ENCODE measurements at regions not wholly inside any gene's neighbourhood (a gene's known extent, or its start where the extent isn't known, plus 50 kb on each side); places are given as distances from the start of the nearest gene placed in this dataset.

DNA sequence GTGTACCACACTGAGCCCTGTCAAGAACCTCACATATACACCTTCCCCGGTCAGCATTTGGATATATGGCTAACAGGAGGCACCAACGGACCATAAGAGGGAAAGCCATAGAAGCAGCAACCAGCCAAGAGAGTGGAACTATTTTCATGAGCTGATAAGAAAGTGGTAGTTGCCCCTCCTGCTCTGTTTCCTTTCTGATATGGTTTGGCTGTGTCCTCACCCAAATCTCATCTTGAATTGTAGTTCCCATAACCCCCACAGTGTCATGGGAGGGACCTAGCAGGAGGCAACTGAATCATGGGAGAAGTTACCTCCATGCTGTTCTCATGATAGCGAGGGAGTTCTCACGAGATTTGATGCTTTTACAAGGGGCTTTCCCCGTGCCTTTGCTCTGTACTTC lies 366.1 kb upstream of the DAB1 start:
- no peaks in the 10 kb centered on the region for H4K20me1 ChIP-seq (ENCODE audit: insufficient read depth, low read depth, low read length)
- no peak overlapping the region for H2AFZ ChIP-seq (ENCODE audit: low read length)
- peaks cover 3% of the 10 kb centered on the region; the same call in 1 of the 2 replicates for H3K27me3 ChIP-seq (ENCODE audit: low read length)
- H3K27ac ChIP-seq (ENCODE audit: low read length), result no peak overlapping the region
- H3K9me2 ChIP-seq (replicated peaks; ENCODE audit: insufficient read depth, low read length), result 0 out of 2 replicates have a peak, but pooled peaks cover 3% of the 10 kb centered on the region
- no peaks in the 10 kb centered on the region for H3K36me3 ChIP-seq (ENCODE audit: insufficient read depth, low read length)
- no peak for DNase-seq
- H3K4me3 ChIP-seq (ENCODE audit: low read length), result no peak overlapping the region
- no peaks in the 10 kb centered on the region for H3K4me1 ChIP-seq (ENCODE audit: low read length)
- no peak overlapping the region for H3K4me2 ChIP-seq (ENCODE audit: low read depth, low read length, poor library complexity, severe bottlenecking)
- no peak overlapping the region for H3K9ac ChIP-seq (ENCODE audit: low read length)
- H3K9me3 ChIP-seq (ENCODE audit: low read length), result no peaks in the 10 kb centered on the region
- H3K79me2 ChIP-seq (ENCODE audit: low read length), result no peaks in the 10 kb centered on the region

DNA sequence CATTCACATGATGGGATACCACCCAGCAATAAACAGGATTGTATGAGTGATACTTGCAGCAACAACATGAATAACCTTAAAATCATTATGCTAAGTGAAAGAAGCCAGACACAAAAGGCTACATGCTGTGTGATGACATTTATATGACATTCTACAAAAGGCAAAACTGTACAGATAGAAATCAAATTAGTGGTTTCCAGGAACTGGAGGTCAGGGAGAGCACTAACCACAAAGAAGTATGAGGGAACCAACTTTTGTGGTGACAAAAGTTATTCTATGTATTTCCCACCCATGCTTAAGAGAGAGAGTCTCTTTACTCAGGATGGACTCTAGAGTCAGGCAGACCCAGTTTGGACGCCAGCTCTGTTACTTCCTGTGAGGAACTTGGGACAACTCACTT lies 364.5 kb upstream of the DAB1 start:
- peak; percentile 17 for DNase-seq
- Histone ChIP-seq H3K36me3 (ENCODE audit: insufficient read depth, low read length) (no peaks in the 10 kb centered on the region), H3K9me2 (replicated peaks; ENCODE audit: insufficient read depth, low read length) (0 out of 2 replicates have a peak, but pooled peaks cover 2% of the 10 kb centered on the region), H3K27me3 (ENCODE audit: low read length) (peaks cover 3% of the 10 kb centered on the region; the same call in 1 of the 2 replicates), H3K4me2 (ENCODE audit: low read depth, low read length, poor library complexity, severe bottlenecking) (no peak overlapping the region), H4K20me1 (ENCODE audit: insufficient read depth, low read depth, low read length) (no peaks in the 10 kb centered on the region), H3K4me3 (ENCODE audit: low read length) (no peak overlapping the region), H2AFZ (ENCODE audit: low read length) (no peak overlapping the region), H3K79me2 (ENCODE audit: low read length) (no peaks in the 10 kb centered on the region), H3K9ac (ENCODE audit: low read length) (no peak overlapping the region), H3K4me1 (ENCODE audit: low read length) (peaks cover 12% of the 10 kb centered on the region), H3K9me3 (ENCODE audit: low read length) (no peaks in the 10 kb centered on the region), H3K27ac (ENCODE audit: low read length) (no peak overlapping the region)

DNA sequence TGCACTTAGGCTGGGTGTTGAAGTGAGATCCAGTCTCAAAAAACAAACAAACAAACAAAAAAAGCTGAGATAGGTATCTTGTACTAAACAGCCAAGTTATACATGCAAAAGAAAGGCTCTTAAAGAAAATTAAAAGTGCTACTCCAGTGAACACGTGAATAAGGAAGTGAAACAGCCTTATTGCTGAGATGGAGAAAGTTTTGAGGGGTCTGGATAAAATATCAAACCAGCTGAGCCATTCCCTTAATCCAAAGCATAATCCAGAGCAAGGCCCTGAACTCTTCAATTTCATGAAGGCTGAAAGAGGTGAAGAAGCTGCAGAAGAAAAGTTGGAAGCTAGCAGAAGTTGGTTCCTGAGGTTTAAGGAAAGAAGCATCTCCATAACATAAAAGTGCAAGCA lies 360.5 kb upstream of the DAB1 start:
- DNase-seq, result peak; percentile 51
- Histone ChIP-seq H3K79me2 (ENCODE audit: low read length) (no peaks in the 10 kb centered on the region), H3K4me1 (ENCODE audit: low read length) (peaks cover 12% of the 10 kb centered on the region), H3K27me3 (ENCODE audit: low read length) (peaks cover 3% of the 10 kb centered on the region; the same call in 1 of the 2 replicates), H3K9me2 (replicated peaks; ENCODE audit: insufficient read depth, low read length) (no peaks in the 10 kb centered on the region), H3K27ac (ENCODE audit: low read length) (no peak overlapping the region), H3K9me3 (ENCODE audit: low read length) (no peaks in the 10 kb centered on the region), H4K20me1 (ENCODE audit: insufficient read depth, low read depth, low read length) (no peaks in the 10 kb centered on the region), H2AFZ (ENCODE audit: low read length) (no peak overlapping the region), H3K36me3 (ENCODE audit: insufficient read depth, low read length) (no peaks in the 10 kb centered on the region), H3K4me2 (ENCODE audit: low read depth, low read length, poor library complexity, severe bottlenecking) (no peak overlapping the region), H3K9ac (ENCODE audit: low read length) (no peak overlapping the region), H3K4me3 (ENCODE audit: low read length) (no peak overlapping the region)

DNA sequence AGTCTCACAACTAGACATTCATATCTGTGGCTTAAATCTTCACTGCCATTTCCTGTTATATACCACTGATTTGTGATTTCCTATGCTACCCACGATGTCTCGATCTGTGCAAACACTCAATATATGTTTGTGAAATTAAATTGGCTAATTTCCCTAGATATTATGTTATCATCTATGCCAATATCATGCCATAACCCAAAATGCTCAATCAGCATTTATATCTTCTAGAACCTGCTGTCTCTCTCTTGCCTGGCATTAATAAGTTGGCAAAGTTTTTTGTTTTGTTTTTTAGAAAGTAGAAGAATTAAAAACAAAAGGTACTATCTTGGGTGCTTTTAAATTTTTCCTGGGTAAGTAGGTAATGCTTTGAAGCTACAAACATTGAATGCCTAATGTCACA lies 358.5 kb upstream of the DAB1 start:
- Histone ChIP-seq H4K20me1 (ENCODE audit: insufficient read depth, low read depth, low read length) (no peaks in the 10 kb centered on the region), H3K9ac (ENCODE audit: low read length) (no peak overlapping the region)

DNA sequence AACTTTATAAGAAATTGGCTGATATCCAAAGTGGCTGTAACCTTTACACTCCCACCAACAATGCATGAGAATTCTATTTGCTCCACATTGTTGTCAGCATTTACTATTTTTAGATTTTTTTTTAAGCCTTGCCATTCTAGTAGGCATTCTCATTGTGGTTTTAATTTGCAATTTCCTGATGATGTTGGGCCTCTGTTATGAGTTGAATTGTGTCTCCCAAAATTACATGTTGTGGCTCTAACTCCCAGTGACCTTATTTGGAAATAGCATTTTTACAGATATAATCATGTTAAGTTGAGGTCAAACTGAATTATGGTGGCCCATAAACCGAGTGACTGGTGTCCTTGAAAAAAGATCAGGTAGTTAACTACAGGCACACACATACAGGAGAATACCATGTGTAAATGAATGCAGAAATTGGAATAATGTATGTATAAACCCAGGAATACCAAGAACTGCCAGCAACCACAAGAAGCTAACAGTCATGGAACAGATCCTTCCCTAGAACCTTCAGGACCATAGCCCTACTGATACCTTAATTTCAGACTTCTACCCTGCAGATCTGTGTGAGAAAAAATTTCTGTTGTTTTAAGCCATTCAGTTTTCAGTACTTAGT lies 348.8 kb upstream of the DAB1 start:
- H3K9ac ChIP-seq (ENCODE audit: low read length), result no peak overlapping the region
- no peaks in the 10 kb centered on the region for H3K36me3 ChIP-seq (ENCODE audit: insufficient read depth, low read length)
- no peaks in the 10 kb centered on the region for H3K27me3 ChIP-seq (ENCODE audit: low read length)
- H4K20me1 ChIP-seq (ENCODE audit: insufficient read depth, low read depth, low read length), result no peaks in the 10 kb centered on the region
- no peak overlapping the region for H3K4me2 ChIP-seq (ENCODE audit: low read depth, low read length, poor library complexity, severe bottlenecking)
- H2AFZ ChIP-seq (ENCODE audit: low read length), result no peak overlapping the region
- H3K27ac ChIP-seq (ENCODE audit: low read length), result no peak overlapping the region
- no peak for DNase-seq
- H3K4me3 ChIP-seq (ENCODE audit: low read length), result no peak overlapping the region
- no peaks in the 10 kb centered on the region for H3K9me2 ChIP-seq (replicated peaks; ENCODE audit: insufficient read depth, low read length)
- no peaks in the 10 kb centered on the region for H3K9me3 ChIP-seq (ENCODE audit: low read length)
- H3K4me1 ChIP-seq (ENCODE audit: low read length), result no peaks in the 10 kb centered on the region
- no peaks in the 10 kb centered on the region for H3K79me2 ChIP-seq (ENCODE audit: low read length)

More for the DNA sequence above, 358.5 kb upstream of the DAB1 start:
- Histone ChIP-seq H3K9me3 (ENCODE audit: low read length) (no peaks in the 10 kb centered on the region), H3K4me3 (ENCODE audit: low read length) (no peak overlapping the region), H3K27ac (ENCODE audit: low read length) (no peak overlapping the region), H3K27me3 (ENCODE audit: low read length) (peaks cover 3% of the 10 kb centered on the region; the same call in 1 of the 2 replicates), H3K4me2 (ENCODE audit: low read depth, low read length, poor library complexity, severe bottlenecking) (no peak overlapping the region), H3K4me1 (ENCODE audit: low read length) (peaks cover 12% of the 10 kb centered on the region), H3K9me2 (replicated peaks; ENCODE audit: insufficient read depth, low read length) (no peaks in the 10 kb centered on the region), H3K79me2 (ENCODE audit: low read length) (no peaks in the 10 kb centered on the region), H3K36me3 (ENCODE audit: insufficient read depth, low read length) (no peaks in the 10 kb centered on the region), H2AFZ (ENCODE audit: low read length) (no peak overlapping the region)
- DNase-seq, result no peak

DNA sequence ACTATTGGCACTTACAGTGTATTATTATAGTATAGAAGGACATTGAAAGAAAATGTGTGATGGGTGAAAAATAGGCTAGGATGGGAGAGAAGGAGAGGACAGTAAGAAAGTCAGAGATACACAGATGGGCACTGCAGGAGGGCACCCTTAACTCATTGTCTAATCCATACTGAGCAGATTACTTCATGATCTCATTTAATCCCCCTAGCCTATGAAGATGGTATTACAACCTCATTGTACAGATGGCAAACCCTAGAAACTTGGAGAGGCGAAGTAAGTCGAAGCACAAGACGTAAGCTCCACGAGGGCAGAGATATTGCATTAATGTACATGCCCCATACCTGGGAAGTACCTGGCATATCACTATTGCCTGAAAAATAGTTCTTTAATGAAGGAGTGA lies 346.9 kb upstream of the DAB1 start:
- no peak overlapping the region for H3K27ac ChIP-seq (ENCODE audit: low read length)
- H3K4me2 ChIP-seq (ENCODE audit: low read depth, low read length, poor library complexity, severe bottlenecking), result no peak overlapping the region
- H3K9me3 ChIP-seq (ENCODE audit: low read length), result no peaks in the 10 kb centered on the region
- H2AFZ ChIP-seq (ENCODE audit: low read length), result no peak overlapping the region
- peak; percentile 76 for DNase-seq
- no peaks in the 10 kb centered on the region for H3K4me1 ChIP-seq (ENCODE audit: low read length)
- H3K27me3 ChIP-seq (ENCODE audit: low read length), result no peaks in the 10 kb centered on the region
- H3K9me2 ChIP-seq (replicated peaks; ENCODE audit: insufficient read depth, low read length), result no peaks in the 10 kb centered on the region
- no peak overlapping the region for H3K9ac ChIP-seq (ENCODE audit: low read length)
- no peak overlapping the region for H3K4me3 ChIP-seq (ENCODE audit: low read length)
- H3K36me3 ChIP-seq (ENCODE audit: insufficient read depth, low read length), result no peaks in the 10 kb centered on the region
- no peaks in the 10 kb centered on the region for H3K79me2 ChIP-seq (ENCODE audit: low read length)
- no peaks in the 10 kb centered on the region for H4K20me1 ChIP-seq (ENCODE audit: insufficient read depth, low read depth, low read length)

DNA sequence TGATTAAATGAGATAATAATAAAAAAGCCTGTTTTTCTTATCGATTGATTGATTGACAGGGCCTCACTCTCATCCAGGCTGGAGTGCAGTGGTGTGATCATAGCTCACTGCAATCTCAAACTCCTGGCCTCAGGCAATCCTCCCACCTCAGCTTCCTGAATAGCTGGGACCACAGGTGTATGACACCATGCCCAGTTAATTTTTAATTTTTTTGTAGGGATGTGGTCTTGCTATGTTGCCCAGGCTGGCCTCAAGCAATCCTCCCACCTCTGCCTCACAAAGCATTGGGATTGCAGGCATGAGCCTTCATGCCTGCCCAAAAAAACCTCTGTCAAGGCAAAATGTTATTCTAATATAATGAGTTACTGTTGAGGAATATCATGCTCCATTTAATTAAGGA lies 346.4 kb upstream of the DAB1 start:
- Histone ChIP-seq H3K9me3 (ENCODE audit: low read length) (no peaks in the 10 kb centered on the region), H3K27me3 (ENCODE audit: low read length) (no peaks in the 10 kb centered on the region), H3K4me2 (ENCODE audit: low read depth, low read length, poor library complexity, severe bottlenecking) (no peak overlapping the region), H3K4me3 (ENCODE audit: low read length) (no peak overlapping the region), H3K9ac (ENCODE audit: low read length) (no peak overlapping the region), H3K4me1 (ENCODE audit: low read length) (no peaks in the 10 kb centered on the region), H3K79me2 (ENCODE audit: low read length) (no peaks in the 10 kb centered on the region), H2AFZ (ENCODE audit: low read length) (no peak overlapping the region), H3K9me2 (replicated peaks; ENCODE audit: insufficient read depth, low read length) (no peaks in the 10 kb centered on the region), H3K27ac (ENCODE audit: low read length) (no peak overlapping the region), H4K20me1 (ENCODE audit: insufficient read depth, low read depth, low read length) (no peaks in the 10 kb centered on the region), H3K36me3 (ENCODE audit: insufficient read depth, low read length) (no peaks in the 10 kb centered on the region)
- DNase-seq, result no peak

DNA sequence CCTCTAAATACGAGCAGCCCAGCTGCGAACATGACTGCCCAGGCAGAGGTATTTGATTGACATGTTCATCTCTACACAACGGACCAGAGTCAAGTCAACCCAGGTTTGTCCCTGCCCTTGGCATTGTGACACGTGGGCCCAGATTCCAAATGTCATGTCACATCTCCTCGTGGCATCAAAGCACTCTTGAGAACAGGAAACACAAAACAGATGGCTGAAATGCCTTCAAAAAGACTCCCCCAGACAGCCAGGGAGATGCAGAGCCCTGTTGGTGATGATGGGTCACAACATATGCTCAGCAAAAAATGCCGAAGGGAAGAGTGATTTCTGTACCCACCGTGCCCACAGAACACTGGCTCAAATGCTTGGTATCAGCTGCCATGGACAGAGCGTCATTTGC lies 337.8 kb upstream of the DAB1 start:
- Histone ChIP-seq H4K20me1 (ENCODE audit: insufficient read depth, low read depth, low read length) (no peaks in the 10 kb centered on the region), H3K36me3 (ENCODE audit: insufficient read depth, low read length) (no peaks in the 10 kb centered on the region), H3K79me2 (ENCODE audit: low read length) (no peaks in the 10 kb centered on the region), H3K9ac (ENCODE audit: low read length) (no peak overlapping the region), H3K9me2 (replicated peaks; ENCODE audit: insufficient read depth, low read length) (no peaks in the 10 kb centered on the region), H3K27me3 (ENCODE audit: low read length) (0 out of 2 replicates have a peak, but pooled peaks cover 3% of the 10 kb centered on the region), H3K4me1 (ENCODE audit: low read length) (no peaks in the 10 kb centered on the region), H2AFZ (ENCODE audit: low read length) (no peak overlapping the region), H3K27ac (ENCODE audit: low read length) (no peak overlapping the region), H3K4me3 (ENCODE audit: low read length) (no peak overlapping the region), H3K4me2 (ENCODE audit: low read depth, low read length, poor library complexity, severe bottlenecking) (no peak overlapping the region), H3K9me3 (ENCODE audit: low read length) (no peaks in the 10 kb centered on the region)
- no peak for DNase-seq
